ENCODE measurements at regions not wholly inside any gene's neighbourhood (a gene's known extent, or its start where the extent isn't known, plus 50 kb on each side); places are given as distances from the start of the nearest gene placed in this dataset.

DNA sequence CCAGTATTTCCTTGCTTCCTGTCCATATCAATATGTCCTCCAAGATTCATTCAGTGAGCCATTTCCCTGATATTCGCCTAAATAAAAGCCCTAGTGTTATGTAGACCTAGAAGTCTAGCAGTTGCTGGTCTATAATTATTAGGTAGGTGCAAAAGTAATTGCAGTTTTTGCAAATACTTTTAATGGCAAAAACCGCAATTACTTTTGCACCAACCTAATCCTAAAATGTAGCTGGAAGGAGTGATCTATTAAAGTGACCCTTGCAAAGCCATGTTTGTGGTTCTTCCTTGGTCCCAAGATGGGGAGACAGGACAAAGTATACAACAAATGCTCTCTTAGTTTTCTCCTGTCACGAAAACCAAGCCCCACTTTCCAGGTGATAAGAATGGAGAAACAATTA, 193.0 kb downstream of the IDS start:
- TF ChIP-seq, protein P1, sequence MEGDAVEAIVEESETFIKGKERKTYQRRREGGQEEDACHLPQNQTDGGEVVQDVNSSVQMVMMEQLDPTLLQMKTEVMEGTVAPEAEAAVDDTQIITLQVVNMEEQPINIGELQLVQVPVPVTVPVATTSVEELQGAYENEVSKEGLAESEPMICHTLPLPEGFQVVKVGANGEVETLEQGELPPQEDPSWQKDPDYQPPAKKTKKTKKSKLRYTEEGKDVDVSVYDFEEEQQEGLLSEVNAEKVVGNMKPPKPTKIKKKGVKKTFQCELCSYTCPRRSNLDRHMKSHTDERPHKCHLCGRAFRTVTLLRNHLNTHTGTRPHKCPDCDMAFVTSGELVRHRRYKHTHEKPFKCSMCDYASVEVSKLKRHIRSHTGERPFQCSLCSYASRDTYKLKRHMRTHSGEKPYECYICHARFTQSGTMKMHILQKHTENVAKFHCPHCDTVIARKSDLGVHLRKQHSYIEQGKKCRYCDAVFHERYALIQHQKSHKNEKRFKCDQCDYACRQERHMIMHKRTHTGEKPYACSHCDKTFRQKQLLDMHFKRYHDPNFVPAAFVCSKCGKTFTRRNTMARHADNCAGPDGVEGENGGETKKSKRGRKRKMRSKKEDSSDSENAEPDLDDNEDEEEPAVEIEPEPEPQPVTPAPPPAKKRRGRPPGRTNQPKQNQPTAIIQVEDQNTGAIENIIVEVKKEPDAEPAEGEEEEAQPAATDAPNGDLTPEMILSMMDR (IDR thresholded peaks at IDR 0.05; ENCODE audit: control insufficient read depth, extremely low read depth, insufficient read depth): no peak
- DNase-seq (ENCODE audit: low read depth): no peak
- H3K4me3 ChIP-seq (ENCODE audit: low read depth, low read length): no peak overlapping the region

DNA sequence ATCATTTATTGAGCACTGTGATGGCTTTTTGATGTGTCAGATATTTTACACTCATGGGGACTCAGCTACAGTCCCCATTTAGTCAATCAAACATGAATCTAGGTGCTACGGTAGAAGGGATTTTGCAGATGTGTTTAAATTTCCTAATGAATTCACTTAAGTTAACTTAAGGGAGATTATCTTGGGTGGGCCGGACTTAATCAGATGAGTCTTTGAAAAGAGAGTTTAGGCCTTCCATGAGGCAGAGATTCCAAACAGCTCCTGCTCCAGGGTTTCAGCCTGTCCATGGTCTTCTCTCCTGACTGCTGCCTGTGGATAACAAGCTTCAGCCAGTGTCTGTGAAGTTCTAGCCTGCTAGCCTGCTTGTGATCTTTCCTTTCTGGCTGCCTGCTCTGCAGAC, 202.4 kb downstream of the IDS start:
- no peak for DNase-seq (ENCODE audit: low read depth)
- H3K4me3 ChIP-seq (ENCODE audit: low read depth, low read length): no peak overlapping the region
- TF ChIP-seq, protein P1 (IDR thresholded peaks at IDR 0.05; ENCODE audit: control insufficient read depth, extremely low read depth, insufficient read depth): no peak

DNA sequence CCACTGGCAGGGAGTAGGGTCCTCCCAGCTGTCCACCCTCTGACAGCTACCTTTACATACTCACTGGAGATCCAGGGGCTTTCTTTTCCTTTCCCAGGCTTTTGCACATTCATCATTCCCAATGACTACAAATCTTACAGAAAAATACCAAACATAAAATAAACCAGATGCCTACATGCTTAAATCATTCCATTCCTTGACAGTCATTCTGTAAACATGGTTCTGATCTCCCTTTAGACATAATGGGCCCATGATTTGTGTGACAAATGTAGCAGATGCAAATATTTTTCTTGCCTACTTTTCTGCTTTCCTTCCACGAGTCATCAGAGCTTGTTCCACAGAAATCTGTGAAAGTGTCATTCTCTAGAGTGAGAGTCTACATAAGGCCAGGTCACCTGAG, 207.0 kb downstream of the IDS start:
- TF ChIP-seq, protein P1 (IDR thresholded peaks at IDR 0.05; ENCODE audit: control insufficient read depth, extremely low read depth, insufficient read depth): no peak
- DNase-seq (ENCODE audit: low read depth): no peak
- no peak overlapping the region for H3K4me3 ChIP-seq (ENCODE audit: low read depth, low read length)

DNA sequence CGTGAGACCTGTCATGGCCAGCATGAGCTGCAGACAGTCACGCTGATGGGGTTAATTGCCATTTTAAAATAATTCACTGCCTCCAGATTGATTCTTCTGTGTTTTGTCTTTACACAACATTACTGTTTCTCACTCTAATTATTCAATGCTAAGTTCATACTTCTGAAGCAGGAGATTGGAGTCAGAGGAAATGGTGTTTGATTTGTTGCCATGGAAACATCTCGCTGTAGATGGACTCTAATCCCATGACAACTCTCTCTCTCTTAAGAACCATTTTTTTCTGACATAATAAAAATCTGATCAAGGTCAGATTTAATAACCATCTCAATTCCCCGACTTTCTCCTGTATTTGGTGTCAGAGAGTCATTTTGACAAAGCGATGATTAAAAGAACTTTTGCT, 209.0 kb downstream of the IDS start:
- H3K4me3 ChIP-seq (ENCODE audit: low read depth, low read length): no peak overlapping the region
- no peak for DNase-seq (ENCODE audit: low read depth)
- TF ChIP-seq, protein P1 (IDR thresholded peaks at IDR 0.05; ENCODE audit: control insufficient read depth, extremely low read depth, insufficient read depth): no peak

DNA sequence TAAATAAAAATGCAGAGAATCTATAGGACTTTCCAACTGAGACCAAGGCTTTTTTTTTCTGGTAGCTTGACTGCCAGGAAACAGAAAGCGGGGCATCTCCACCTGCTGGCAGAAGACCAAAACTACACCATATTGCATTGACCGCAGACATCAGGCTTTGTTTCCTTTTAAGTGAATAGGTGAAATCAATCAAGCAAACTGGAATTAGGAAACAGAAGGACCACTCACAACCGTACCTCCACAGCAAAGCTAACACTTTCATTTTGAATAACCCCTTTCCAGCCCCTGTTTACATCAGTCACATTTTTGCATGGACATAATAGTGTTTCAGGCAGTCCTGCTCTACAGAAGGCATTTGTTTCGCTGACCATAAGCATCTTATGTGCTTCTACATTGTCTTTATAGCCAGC, 218.2 kb downstream of the IDS start:
- TF ChIP-seq, protein P1 (IDR thresholded peaks at IDR 0.05; ENCODE audit: control insufficient read depth, extremely low read depth, insufficient read depth): peak; percentile 61
- DNase-seq (ENCODE audit: low read depth): no peak
- H3K4me3 ChIP-seq (ENCODE audit: low read depth, low read length): no peak overlapping the region

DNA sequence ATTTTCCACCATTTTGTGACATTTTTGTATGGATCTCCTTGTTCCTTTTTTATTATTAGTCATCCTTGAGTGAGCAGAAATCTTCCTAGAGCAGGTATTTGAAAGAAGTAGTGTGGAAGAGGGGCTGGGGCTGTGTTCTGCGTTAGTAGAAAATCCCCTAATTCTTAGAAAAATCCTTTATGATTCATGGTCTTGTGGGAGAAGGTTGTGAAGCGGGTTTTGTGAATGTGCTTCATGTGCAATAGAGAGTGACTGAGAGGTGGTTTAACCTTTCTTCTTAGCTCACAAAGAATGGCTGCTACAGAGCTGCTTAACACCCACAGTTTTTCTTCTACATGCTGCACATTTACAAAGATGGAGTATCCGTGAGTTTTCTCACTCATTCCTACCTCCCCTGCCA, 220.5 kb downstream of the IDS start:
- H3K4me3 ChIP-seq (ENCODE audit: low read depth, low read length): no peak overlapping the region
- no peak for DNase-seq (ENCODE audit: low read depth)
- TF ChIP-seq, protein P1 (IDR thresholded peaks at IDR 0.05; ENCODE audit: control insufficient read depth, extremely low read depth, insufficient read depth): no peak

DNA sequence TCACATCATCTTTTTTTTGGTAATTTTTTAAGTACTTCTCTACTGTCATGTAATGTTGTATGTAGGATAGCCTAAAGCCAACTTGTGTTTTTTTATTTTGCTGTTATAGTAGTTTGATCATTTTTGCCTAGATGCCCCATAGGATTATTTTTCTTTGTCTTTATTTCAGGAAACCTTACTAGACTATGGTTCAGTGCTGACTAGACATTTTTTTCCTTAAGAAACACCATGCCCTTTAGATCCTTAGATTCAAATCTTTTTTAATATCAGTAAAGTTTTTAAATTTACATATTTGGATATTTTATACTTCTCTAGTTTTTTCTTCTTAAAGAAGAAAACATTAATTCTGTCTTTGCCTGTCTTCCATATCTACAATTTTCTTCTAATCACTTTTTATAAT, 221.3 kb downstream of the IDS start:
- no peak overlapping the region for H3K4me3 ChIP-seq (ENCODE audit: low read depth, low read length)
- TF ChIP-seq, protein P1 (IDR thresholded peaks at IDR 0.05; ENCODE audit: control insufficient read depth, extremely low read depth, insufficient read depth): no peak
- no peak for DNase-seq (ENCODE audit: low read depth)

Measured in LNCaP clone FGC (cell line).